ENCODE measurements at regions not wholly inside any gene's neighbourhood (a gene's known extent, or its start where the extent isn't known, plus 50 kb on each side); places are given as distances from the start of the nearest gene placed in this dataset.

- no peak overlapping the region for H3K4me3 Mint-ChIP-seq (ENCODE audit: unreplicated experiment)
- Histone ChIP-seq H3K27ac (ENCODE audit: low read depth, low read length) (no peak overlapping the region), H2AFZ (ENCODE audit: low read depth, low read length) (no peak overlapping the region), H3K4me3 (ENCODE audit: insufficient read depth, low read depth, low read length) (no peak overlapping the region), H3K9ac (ENCODE audit: low read length) (no peak overlapping the region), H3K4me2 (ENCODE audit: low read length) (no peak overlapping the region), H3K4me1 (ENCODE audit: insufficient read depth, low read length) (peaks cover 17% of the 10 kb centered on the region), H4K20me1 (ENCODE audit: insufficient read depth, low read length) (no peaks in the 10 kb centered on the region), H3K36me3 (ENCODE audit: insufficient read depth, low read length) (no peaks in the 10 kb centered on the region), H3K9me3 (ENCODE audit: insufficient read depth, low read depth, low read length) (no peaks in the 10 kb centered on the region), H3K79me2 (ENCODE audit: insufficient read depth, low read length) (no peaks in the 10 kb centered on the region), H3K27me3 (ENCODE audit: insufficient read depth, low read length) (no peaks in the 10 kb centered on the region)
- no peaks in the 10 kb centered on the region for H3K36me3 Mint-ChIP-seq (ENCODE audit: low read depth, unreplicated experiment)
- DNase-seq (ENCODE audit: low read depth): peak; percentile 48
- peaks cover 8% of the 10 kb centered on the region for H3K27me3 Mint-ChIP-seq (ENCODE audit: low read depth, unreplicated experiment)
- peaks cover 8% of the 10 kb centered on the region for H3K4me1 Mint-ChIP-seq (ENCODE audit: low read depth, unreplicated experiment)
- TF ChIP-seq CTCF (IDR thresholded peaks at IDR 0.05; ENCODE audit: insufficient read depth, low read depth, low read length) (no peak), EZH2 (IDR thresholded peaks at IDR 0.05; ENCODE audit: insufficient read depth, low read length) (no peak)
- no peak overlapping the region for H3K27ac Mint-ChIP-seq (ENCODE audit: unreplicated experiment)
- no peaks in the 10 kb centered on the region for H3K9me3 Mint-ChIP-seq (ENCODE audit: unreplicated experiment)
- no peak for FAIRE-seq
Observed at GRCh38 chr12:25001311-25001710, 52.4 kb upstream of the BCAT1 start.

Measured in astrocyte (in vitro differentiated cells and primary cell).